OCI-LY1 (cell line): ENCODE measurements at regions not wholly inside any gene's neighbourhood (a gene's known extent, or its start where the extent isn't known, plus 50 kb on each side); places are given as distances from the start of the nearest gene placed in this dataset.

Source experiments
- H2AFZ ChIP-seq: fragments of 200-600 bp; sonication (generic), shearing (Covaris generic); 2 replicates; pipeline ENCODE4 v1.6.0; 2014; ENCODE audit warnings: antibody characterized with exemption, mild to moderate bottlenecking, low read length
- H3F3A ChIP-seq: fragments of 200-600 bp; sonication (generic), shearing (Covaris generic); 2 replicates; pipeline ENCODE4 v1.6.0; 2014; ENCODE audit warnings: mild to moderate bottlenecking, antibody characterized with exemption, low read length, moderate library complexity; ENCODE audit not compliant: insufficient read depth
- H3K27ac ChIP-seq: fragments of 200-600 bp; sonication (generic); 2 replicates; pipeline ENCODE4 v1.5.1; 2014; ENCODE audit warnings: low read length, mixed run types, mild to moderate bottlenecking, low read depth; ENCODE audit not compliant: poor library complexity, severe bottlenecking
- H3K27me3 ChIP-seq: fragments of 200-600 bp; sonication (generic); 2 replicates; pipeline ENCODE4 v1.6.0; 2014; ENCODE audit warnings: antibody characterized with exemption, mild to moderate bottlenecking, low read length, moderate library complexity; ENCODE audit not compliant: insufficient read depth
- H3K36me3 ChIP-seq: fragments of 200-600 bp; sonication (generic); 2 replicates; pipeline ENCODE4 v1.6.1; 2014; ENCODE audit warnings: mild to moderate bottlenecking, antibody characterized with exemption, low read length, moderate library complexity, mixed read lengths; ENCODE audit not compliant: insufficient read depth
- H3K4me1 ChIP-seq: fragments of 200-600 bp; sonication (generic); 2 replicates; pipeline ENCODE4 v1.5.1; 2014; ENCODE audit warnings: mild to moderate bottlenecking, low read length, moderate library complexity; ENCODE audit not compliant: insufficient read depth, severe bottlenecking
- H3K4me2 ChIP-seq: fragments of 200-600 bp; sonication (generic), shearing (Covaris generic); 2 replicates; pipeline ENCODE4 v1.6.1; 2014; ENCODE audit warnings: low read length
- H3K4me3 ChIP-seq: fragments of 200-600 bp; sonication (generic); 2 replicates; pipeline ENCODE4 v1.5.1; 2014; ENCODE audit warnings: low read length, low read depth, mild to moderate bottlenecking, mixed read lengths; ENCODE audit not compliant: poor library complexity, severe bottlenecking
- H3K79me2 ChIP-seq: fragments of 200-600 bp; shearing (Covaris generic); 2 replicates; pipeline ENCODE4 v1.6.1; 2016; ENCODE audit warnings: mixed run types, low read length, mixed read lengths; ENCODE audit not compliant: insufficient read depth
- H3K9ac ChIP-seq: fragments of 200-600 bp; sonication (generic), shearing (Covaris generic); 2 replicates; pipeline ENCODE4 v1.6.1; 2014; ENCODE audit warnings: mild to moderate bottlenecking, low read length, mixed read lengths
- H3K9me2 ChIP-seq: fragments of 200-600 bp; sonication (generic), shearing (Covaris generic); 2 replicates; pipeline ENCODE4 v1.6.1; 2014; ENCODE audit warnings: low read depth, mild to moderate bottlenecking, low read length, mixed read lengths
- H3K9me3 ChIP-seq: fragments of 200-600 bp; shearing (Covaris generic); 2 replicates; pipeline ENCODE4 v1.6.1; 2014; ENCODE audit warnings: low read length, mixed read lengths
- H4K20me1 ChIP-seq: fragments of 200-600 bp; sonication (generic), shearing (Covaris generic); 2 replicates; pipeline ENCODE4 v1.6.0; 2016; ENCODE audit warnings: mild to moderate bottlenecking, low read length; ENCODE audit not compliant: insufficient read depth
- CTCF ChIP-seq: fragments of 200-600 bp; sonication (generic), shearing (Covaris generic); IDR thresholded peaks from 2 replicates; pipeline ENCODE4 v1.5.1; 2017; ENCODE audit warnings: mild to moderate bottlenecking, antibody characterized with exemption, low read length, moderate library complexity, mixed read lengths
- EZH2 ChIP-seq: fragments of 200-600 bp; sonication (generic), shearing (Covaris generic); IDR thresholded peaks from 2 replicates; pipeline ENCODE4 v1.8.0; 2017; ENCODE audit warnings: borderline replicate concordance, mixed run types, mild to moderate bottlenecking, antibody characterized with exemption, low read length, moderate library complexity, mixed read lengths

- H3K9me2 ChIP-seq = no peaks in the 10 kb centered on the region
- H3K27me3 ChIP-seq = no peaks in the 10 kb centered on the region
- H3K4me2 ChIP-seq = no peak overlapping the region
- H3K79me2 ChIP-seq = no peaks in the 10 kb centered on the region
- H3F3A ChIP-seq = no peaks in the 10 kb centered on the region
- TF ChIP-seq CTCF = no peak
- TF ChIP-seq EZH2 = no peak
- no peak overlapping the region for H2AFZ ChIP-seq
- H3K27ac ChIP-seq = no peak overlapping the region
- peaks cover 6% of the 10 kb centered on the region for H3K9me3 ChIP-seq
- H4K20me1 ChIP-seq = no peaks in the 10 kb centered on the region
- H3K4me1 ChIP-seq = no peaks in the 10 kb centered on the region
- no peaks in the 10 kb centered on the region for H3K36me3 ChIP-seq
- H3K9ac ChIP-seq = no peak overlapping the region
- no peak overlapping the region for H3K4me3 ChIP-seq
Observed at GRCh38 chr14:61868846-61869245, 106.6 kb downstream of the SNAPC1 start.

GRCh38 chr14:61870163-61870562 is 107.9 kb downstream of the SNAPC1 start:
- H3K4me2 ChIP-seq = no peak overlapping the region
- H4K20me1 ChIP-seq = no peaks in the 10 kb centered on the region
- H3K4me3 ChIP-seq = no peak overlapping the region
- TF ChIP-seq CTCF (no peak), EZH2 (no peak)
- H3K9me3 ChIP-seq = peaks cover 6% of the 10 kb centered on the region
- no peaks in the 10 kb centered on the region for H3K79me2 ChIP-seq
- H3K9ac ChIP-seq = no peak overlapping the region
- H3F3A ChIP-seq = no peaks in the 10 kb centered on the region
- H3K36me3 ChIP-seq = no peaks in the 10 kb centered on the region
- no peaks in the 10 kb centered on the region for H3K4me1 ChIP-seq
- H3K9me2 ChIP-seq = no peaks in the 10 kb centered on the region
- H3K27me3 ChIP-seq = no peaks in the 10 kb centered on the region
- H3K27ac ChIP-seq = no peak overlapping the region
- no peak overlapping the region for H2AFZ ChIP-seq

GRCh38 chr14:61872452-61872851 is 110.2 kb downstream of the SNAPC1 start:
- H3K9me2 ChIP-seq = no peaks in the 10 kb centered on the region
- H3K27me3 ChIP-seq = no peaks in the 10 kb centered on the region
- no peak overlapping the region for H3K4me2 ChIP-seq

More at GRCh38 chr14:61872452-61872851, 110.2 kb downstream of the SNAPC1 start:
- peaks cover 6% of the 10 kb centered on the region for H3K9me3 ChIP-seq
- no peak overlapping the region for H3K4me3 ChIP-seq
- no peaks in the 10 kb centered on the region for H3K79me2 ChIP-seq
- no peaks in the 10 kb centered on the region for H4K20me1 ChIP-seq
- H3K36me3 ChIP-seq = no peaks in the 10 kb centered on the region
- H2AFZ ChIP-seq = no peak overlapping the region
- no peak overlapping the region for H3K9ac ChIP-seq
- no peaks in the 10 kb centered on the region for H3F3A ChIP-seq
- TF ChIP-seq CTCF = no peak
- no peak for TF ChIP-seq EZH2
- no peaks in the 10 kb centered on the region for H3K4me1 ChIP-seq
- no peak overlapping the region for H3K27ac ChIP-seq
